Osteocyte (in vitro differentiated cells): ENCODE measurements at regions not wholly inside any gene's neighbourhood (a gene's known extent, or its start where the extent isn't known, plus 50 kb on each side); places are given as distances from the start of the nearest gene placed in this dataset.

Source experiments
- DNase-seq: peaks from one replicate; pipeline ENCODE4 v3.0.0; 2021; ENCODE audit warnings: mixed read lengths; ENCODE audit not compliant: unreplicated experiment; ENCODE audit errors: extremely low spot score
- H3K27ac Mint-ChIP-seq: one replicate; pipeline ENCODE4 v1.8.0; 2021; ENCODE audit warnings: mild to moderate bottlenecking, mixed read lengths; ENCODE audit not compliant: unreplicated experiment
- H3K27me3 Mint-ChIP-seq: one replicate; pipeline ENCODE4 v1.8.0; 2021; ENCODE audit warnings: mixed read lengths; ENCODE audit not compliant: unreplicated experiment
- H3K36me3 Mint-ChIP-seq: one replicate; pipeline ENCODE4 v1.8.0; 2021; ENCODE audit warnings: mixed read lengths; ENCODE audit not compliant: unreplicated experiment
- H3K4me1 Mint-ChIP-seq: one replicate; pipeline ENCODE4 v1.8.0; 2021; ENCODE audit warnings: mixed read lengths; ENCODE audit not compliant: unreplicated experiment
- H3K4me3 Mint-ChIP-seq: one replicate; pipeline ENCODE4 v1.8.0; 2021; ENCODE audit warnings: mild to moderate bottlenecking, moderate library complexity, mixed read lengths; ENCODE audit not compliant: unreplicated experiment
- H3K9me3 Mint-ChIP-seq: one replicate; pipeline ENCODE4 v1.8.0; 2021; ENCODE audit warnings: mixed read lengths; ENCODE audit not compliant: unreplicated experiment
- CTCF ChIP-seq: fragments of 200-600 bp; sonication (generic); IDR thresholded peaks from 2 replicates; pipeline ENCODE4 v1.5.0; 2021; ENCODE audit warnings: antibody characterized with exemption, mild to moderate bottlenecking, moderate library complexity

- Mint-ChIP-seq H3K9me3 (peaks cover 5% of the 10 kb centered on the region), H3K4me3 (no peak overlapping the region), H3K27me3 (no peaks in the 10 kb centered on the region), H3K27ac (no peak overlapping the region), H3K4me1 (peaks cover 10% of the 10 kb centered on the region), H3K36me3 (no peaks in the 10 kb centered on the region)
- no peak for TF ChIP-seq CTCF
- no peak for DNase-seq
These were observed 403.4 kb downstream of the MAN2A1 start for GRCh38 chr5:110092955-110093785.

DNA sequence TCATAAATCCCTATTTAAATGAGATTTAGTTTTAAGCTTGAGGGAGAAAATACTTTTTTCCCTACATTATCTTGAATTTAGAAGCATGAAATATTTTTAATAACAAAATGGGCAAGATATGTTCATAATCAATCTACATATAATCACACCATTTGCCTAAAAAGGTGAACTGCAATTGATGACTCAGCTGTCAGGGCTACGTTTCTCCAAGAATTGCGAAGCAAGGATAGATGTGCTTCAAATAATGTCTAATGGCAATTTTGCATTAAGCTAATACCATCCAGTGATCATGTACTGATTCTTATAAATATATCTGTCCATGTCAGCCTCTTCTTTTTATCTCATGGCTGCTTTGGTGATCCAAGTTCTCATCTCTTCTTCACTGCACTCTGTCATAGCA, 404.4 kb downstream of the MAN2A1 start:
- H3K9me3 Mint-ChIP-seq = peaks cover 5% of the 10 kb centered on the region
- H3K4me3 Mint-ChIP-seq = no peak overlapping the region

GRCh38 chr5:110094548-110094947, 404.8 kb downstream of the MAN2A1 start:
- DNase-seq = no peak
- peaks cover 5% of the 10 kb centered on the region for H3K9me3 Mint-ChIP-seq
- TF ChIP-seq CTCF = no peak
- no peak overlapping the region for H3K27ac Mint-ChIP-seq
- peaks cover 7% of the 10 kb centered on the region for H3K4me1 Mint-ChIP-seq
- no peaks in the 10 kb centered on the region for H3K27me3 Mint-ChIP-seq
- H3K4me3 Mint-ChIP-seq = no peak overlapping the region
- no peaks in the 10 kb centered on the region for H3K36me3 Mint-ChIP-seq

More for the DNA sequence above, 404.4 kb downstream of the MAN2A1 start:
- no peaks in the 10 kb centered on the region for H3K27me3 Mint-ChIP-seq
- DNase-seq = no peak
- TF ChIP-seq CTCF = no peak
- H3K27ac Mint-ChIP-seq = no peak overlapping the region
- no peaks in the 10 kb centered on the region for H3K36me3 Mint-ChIP-seq
- peaks cover 3% of the 10 kb centered on the region for H3K4me1 Mint-ChIP-seq

- Mint-ChIP-seq H3K4me1 (peaks cover 13% of the 10 kb centered on the region), H3K4me3 (no peak overlapping the region), H3K36me3 (no peaks in the 10 kb centered on the region), H3K27ac (no peak overlapping the region), H3K27me3 (no peaks in the 10 kb centered on the region), H3K9me3 (peaks cover 5% of the 10 kb centered on the region)
- no peak for TF ChIP-seq CTCF
- no peak for DNase-seq
These were observed 406.7 kb downstream of the MAN2A1 start for GRCh38 chr5:110096419-110096818.

GRCh38 chr5:110099572-110099971, 409.8 kb downstream of the MAN2A1 start:
- Mint-ChIP-seq H3K4me3 (no peak overlapping the region), H3K27me3 (no peaks in the 10 kb centered on the region), H3K27ac (peak overlapping the region; percentile 8), H3K4me1 (peaks cover 19% of the 10 kb centered on the region), H3K9me3 (peaks cover 5% of the 10 kb centered on the region), H3K36me3 (no peaks in the 10 kb centered on the region)
- no peak for DNase-seq
- TF ChIP-seq CTCF = no peak
